IMR-90 (cell line): ENCODE measurements at regions not wholly inside any gene's neighbourhood (a gene's known extent, or its start where the extent isn't known, plus 50 kb on each side); places are given as distances from the start of the nearest gene placed in this dataset.

ENCODE experiments used
- ATAC-seq: fragments of 200-7000 bp; cut with Tn5 transposase; 2 replicates; pipeline ENCODE4 v1.9.1; 2020; ENCODE audit warnings: low read depth, mild to moderate bottlenecking, moderate library complexity
- BruUV-seq: library from RNA; stranded (reverse); fragments of 400-500 nt; replicated peaks from 2 replicates; lab custom pipeline; 2021; lab: Mats Ljungman, UMichigan
- CTCF ChIA-PET: fragments of 300-600 bp; formaldehyde crosslinking; extraction: SDS; loops from one replicate; lab custom pipeline; 2021; ENCODE audit warnings: antibody characterized with exemption; lab: Yijun Ruan, JAX
- POLR2A ChIA-PET: fragments of 300-600 bp; sonication (Branson Sonifier 250); formaldehyde crosslinking; loops from one replicate; lab custom pipeline; 2022; ENCODE audit warnings: antibody characterized with exemption; ENCODE audit not compliant: unreplicated experiment; lab: Charles Lee
- DNase-seq: peaks from one replicate; pipeline ENCODE4 v3.0.0; 2013
- H2AFZ ChIP-seq: replicated peaks from 2 replicates; pipeline ENCODE3; 2013; ENCODE audit warnings: low read length, mild to moderate bottlenecking; ENCODE audit not compliant: poor library complexity
- H2AK5ac ChIP-seq: 2 replicates; pipeline ENCODE4 v1.6.1; 2013; ENCODE audit warnings: low read depth, low read length, inconsistent platforms
- H2AK9ac ChIP-seq: replicated peaks from 2 replicates; pipeline ENCODE3; 2013; ENCODE audit warnings: mild to moderate bottlenecking, low read depth, low read length, moderate library complexity; ENCODE audit not compliant: poor library complexity
- H2BK120ac ChIP-seq: 2 replicates; pipeline ENCODE4 v1.6.1; 2013; ENCODE audit warnings: low read depth, low read length, inconsistent platforms
- H2BK15ac ChIP-seq: 3 replicates; pipeline ENCODE4 v1.6.1; 2013; ENCODE audit warnings: low read depth, low read length, inconsistent platforms
- H2BK20ac ChIP-seq: 2 replicates; pipeline ENCODE4 v1.6.1; 2013; ENCODE audit warnings: low read depth, mild to moderate bottlenecking, inconsistent platforms, low read length, moderate library complexity
- H2BK5ac ChIP-seq: 2 replicates; pipeline ENCODE4 v1.6.1; 2013; ENCODE audit warnings: mild to moderate bottlenecking, low read depth, low read length, inconsistent platforms; ENCODE audit not compliant: poor library complexity, severe bottlenecking
- H3K14ac ChIP-seq: replicated peaks from 2 replicates; pipeline ENCODE4 v1.6.1; 2013; ENCODE audit warnings: low read depth, low read length, inconsistent platforms
- H3K18ac ChIP-seq: 2 replicates; pipeline ENCODE4 v1.6.1; 2013; ENCODE audit warnings: low read depth, low read length, control low read depth
- H3K23ac ChIP-seq: 2 replicates; pipeline ENCODE4 v1.6.1; 2013; ENCODE audit warnings: low read depth, low read length, inconsistent platforms
- H3K27ac ChIP-seq: 2 replicates; pipeline ENCODE4 v1.5.1; 2013; ENCODE audit warnings: mild to moderate bottlenecking, control low read depth, low read length; ENCODE audit not compliant: insufficient read depth
- H3K27me3 ChIP-seq: 2 replicates; pipeline ENCODE4 v1.6.1; 2013; ENCODE audit warnings: low read length; ENCODE audit not compliant: control insufficient read depth, insufficient read depth
- H3K36me3 ChIP-seq: 2 replicates; pipeline ENCODE4 v1.6.1; 2013; ENCODE audit warnings: low read length, mixed read lengths; ENCODE audit not compliant: control insufficient read depth, insufficient read depth
- H3K4ac ChIP-seq: 2 replicates; pipeline ENCODE4 v1.6.1; 2013; ENCODE audit warnings: low read depth, low read length, inconsistent platforms
- H3K4me1 ChIP-seq: 2 replicates; pipeline ENCODE4 v1.6.1; 2013; ENCODE audit warnings: low read length, mixed read lengths; ENCODE audit not compliant: control insufficient read depth, insufficient read depth
- H3K4me2 ChIP-seq: 2 replicates; pipeline ENCODE4 v1.6.1; 2013; ENCODE audit warnings: low read depth, mild to moderate bottlenecking, control low read depth, low read length, moderate library complexity
- H3K4me3 ChIP-seq: 2 replicates; pipeline ENCODE4 v1.5.1; 2013; ENCODE audit warnings: low read depth, mild to moderate bottlenecking, control low read depth, low read length, moderate library complexity; ENCODE audit not compliant: insufficient read depth
- H3K56ac ChIP-seq: 2 replicates; pipeline ENCODE4 v1.6.1; 2013; ENCODE audit warnings: low read length, inconsistent platforms; ENCODE audit not compliant: insufficient read depth; ENCODE audit errors: extremely low read depth
- H3K79me1 ChIP-seq, 2 experiments: 2 replicates each; pipeline ENCODE4 v1.6.1; 2013; ENCODE audit warnings: low read length in 2 of 2, inconsistent platforms in 1 of 2, low read depth in 1 of 2
- H3K9ac ChIP-seq: 2 replicates; pipeline ENCODE4 v1.6.1; 2013; ENCODE audit warnings: low read depth, low read length, control low read depth
- H3K9me1 ChIP-seq: 2 replicates; pipeline ENCODE4 v1.6.1; 2013; ENCODE audit warnings: low read length, inconsistent platforms; ENCODE audit not compliant: insufficient read depth
- H3K9me3 ChIP-seq: 2 replicates; pipeline ENCODE4 v1.6.1; 2013; ENCODE audit warnings: low read length; ENCODE audit not compliant: control insufficient read depth, insufficient read depth
- H4K20me1 ChIP-seq: 2 replicates; pipeline ENCODE4 v1.6.1; 2013; ENCODE audit warnings: low read length, inconsistent platforms; ENCODE audit not compliant: insufficient read depth
- H4K5ac ChIP-seq: 2 replicates; pipeline ENCODE4 v1.6.1; 2013; ENCODE audit warnings: mild to moderate bottlenecking, low read depth, low read length, control low read depth
- H4K8ac ChIP-seq, 2 experiments: 2 replicates each; pipeline ENCODE4 v1.6.1; 2013; ENCODE audit warnings: low read depth in 2 of 2, low read length in 2 of 2, control low read depth in 1 of 2, inconsistent platforms in 1 of 2
- H4K91ac ChIP-seq: 2 replicates; pipeline ENCODE4 v1.6.1; 2013; ENCODE audit warnings: low read depth, low read length, inconsistent platforms; ENCODE audit not compliant: insufficient read depth
- CEBPB ChIP-seq: IDR thresholded peaks from 2 replicates; pipeline ENCODE4 v1.6.1; 2012; ENCODE audit warnings: low read depth, low read length, improper control_type of control experiment
- MAFK ChIP-seq: IDR thresholded peaks from 2 replicates; pipeline ENCODE4 v1.6.1; 2012; ENCODE audit warnings: low read depth, low read length, improper control_type of control experiment
- MAZ ChIP-seq: IDR thresholded peaks from 2 replicates; pipeline ENCODE4 v1.6.1; 2012; ENCODE audit warnings: low read depth, mild to moderate bottlenecking, low read length, improper control_type of control experiment, moderate library complexity, borderline replicate concordance
- NFE2L2 ChIP-seq: fragments of 150-350 bp; IDR thresholded peaks from 2 replicates; pipeline ENCODE4 v1.6.1; 2016; ENCODE audit warnings: low read depth, mild to moderate bottlenecking, low read length
- POLR2A ChIP-seq: IDR thresholded peaks from 2 replicates; pipeline ENCODE4 v1.6.1; 2012; ENCODE audit warnings: mild to moderate bottlenecking, low read depth, low read length
- RAD21 ChIP-seq: IDR thresholded peaks from 2 replicates; pipeline ENCODE4 v1.6.1; 2012; ENCODE audit warnings: low read length, improper control_type of control experiment
- RCOR1 ChIP-seq: IDR thresholded peaks from 2 replicates; pipeline ENCODE4 v1.6.1; 2012; ENCODE audit warnings: mild to moderate bottlenecking, low read length, improper control_type of control experiment; ENCODE audit not compliant: insufficient replicate concordance
- RFX5 ChIP-seq: IDR thresholded peaks from 2 replicates; pipeline ENCODE4 v1.8.0; 2012; ENCODE audit warnings: low read depth, mild to moderate bottlenecking, low read length, moderate library complexity
- WGBS, 2 experiments: methylation state at CpG; one replicate each; pipeline versions ENCODE4 v1.1.5 to v1.1.7; 2013; ENCODE audit warnings: missing lambda C conversion rate in 2 of 2; ENCODE audit not compliant: insufficient read length in 1 of 2; ENCODE audit errors: extremely low coverage in 2 of 2; 5-methylcytosine and 5-hydroxymethylcytosine counted together
- dilution Hi-C: fragments of 300-500 bp; cut with HindIII; formaldehyde crosslinking; loops from one replicate; pipeline ENCODE4 v1.14.3; 2018; ENCODE audit warnings: low sequenced_read_pairs; ENCODE audit not compliant: unreplicated experiment
- in situ Hi-C: fragments of 300-500 bp; cut with MboI; formaldehyde crosslinking; loops from 3 replicates; pipeline ENCODE4 v1.14.3; 2019; ENCODE audit warnings: low sequenced_read_pairs, inconsistent platforms, mixed read lengths
- intact Hi-C: fragments of 100-400 bp; cut with micrococcal nuclease; formaldehyde crosslinking; loops from 2 replicates; pipeline ENCODE4 v1.10.0; 2022
- TF ChIP-seq, protein P1 (sequence below): conservative IDR thresholded peaks from 2 replicates; pipeline ENCODE4 v1.5.1; 2012; ENCODE audit warnings: mild to moderate bottlenecking, low read depth, low read length, improper control_type of control experiment
- TF ChIP-seq, protein P2 (sequence below): fragments of 150-350 bp; IDR thresholded peaks from 2 replicates; pipeline ENCODE4 v1.6.1; 2016; ENCODE audit warnings: low read depth, mild to moderate bottlenecking, low read length, moderate library complexity, borderline replicate concordance

DNA sequence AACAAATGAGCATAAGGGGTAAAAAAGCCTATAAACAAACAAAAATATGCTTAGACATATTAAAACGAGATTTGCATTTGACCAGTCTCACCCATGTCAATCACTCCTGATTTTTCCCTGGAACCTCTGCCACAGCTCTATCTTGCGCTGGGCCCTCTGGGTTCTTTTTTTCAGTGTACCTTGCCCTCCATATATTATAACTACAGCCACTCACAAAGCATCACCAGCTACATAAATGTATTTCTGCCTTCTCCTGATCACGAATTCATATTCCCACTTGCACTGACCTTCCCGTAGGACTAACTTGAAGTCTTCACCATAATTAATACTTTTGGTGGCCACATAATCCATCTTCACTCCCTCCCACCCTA, 395.6 kb upstream of the ROBO2 start:
- H3K4me2 ChIP-seq, result no peak overlapping the region
- H2AK5ac ChIP-seq, result no peak overlapping the region
- CTCF ChIA-PET, result no interaction called here
- H4K91ac ChIP-seq, result no peak overlapping the region
- no peak overlapping the region for H3K4ac ChIP-seq
- H3K18ac ChIP-seq, result no peak overlapping the region
- no peak overlapping the region for H3K4me3 ChIP-seq
- DNase-seq (no peak), ATAC-seq (no peak)
- H2AK9ac ChIP-seq, result no peak overlapping the region
- no peaks in the 10 kb centered on the region for H3K9me3 ChIP-seq
- no TSS peak for BruUV-seq
- H3K56ac ChIP-seq, result no peak overlapping the region
- no peak overlapping the region for H2BK20ac ChIP-seq
- no peaks in the 10 kb centered on the region for H3K4me1 ChIP-seq
- no peak overlapping the region for H4K8ac ChIP-seq
- H2BK120ac ChIP-seq, result no peak overlapping the region
- no peak overlapping the region for H2BK5ac ChIP-seq
- no peak overlapping the region for H2BK15ac ChIP-seq
- POLR2A ChIA-PET, result no interaction called here
- H2AFZ ChIP-seq, result no peak overlapping the region
- no peak overlapping the region for H3K14ac ChIP-seq
- intact Hi-C loops, result no loop called here
- no peak overlapping the region for H4K5ac ChIP-seq
- no peak overlapping the region for H3K23ac ChIP-seq
- no peaks in the 10 kb centered on the region for H3K79me1 ChIP-seq
- H3K27ac ChIP-seq, result no peak overlapping the region
- WGBS, 2 experiments, result 73% methylated on average over 2 of the region's 4 CpGs; no CpG with 5 or more reads in 1 of the 2 experiments
- H3K27me3 ChIP-seq, result no peaks in the 10 kb centered on the region
- H3K36me3 ChIP-seq, result no peaks in the 10 kb centered on the region
- H3K9ac ChIP-seq, result no peak overlapping the region
- H4K20me1 ChIP-seq, result no peaks in the 10 kb centered on the region
- dilution Hi-C loops, result no loop called here
- in situ Hi-C loops, result no loop called here
- TF ChIP-seq RFX5, result no peak
- TF ChIP-seq RCOR1, result no peak
- no peak for TF ChIP-seq RAD21
- TF ChIP-seq, protein P1, sequence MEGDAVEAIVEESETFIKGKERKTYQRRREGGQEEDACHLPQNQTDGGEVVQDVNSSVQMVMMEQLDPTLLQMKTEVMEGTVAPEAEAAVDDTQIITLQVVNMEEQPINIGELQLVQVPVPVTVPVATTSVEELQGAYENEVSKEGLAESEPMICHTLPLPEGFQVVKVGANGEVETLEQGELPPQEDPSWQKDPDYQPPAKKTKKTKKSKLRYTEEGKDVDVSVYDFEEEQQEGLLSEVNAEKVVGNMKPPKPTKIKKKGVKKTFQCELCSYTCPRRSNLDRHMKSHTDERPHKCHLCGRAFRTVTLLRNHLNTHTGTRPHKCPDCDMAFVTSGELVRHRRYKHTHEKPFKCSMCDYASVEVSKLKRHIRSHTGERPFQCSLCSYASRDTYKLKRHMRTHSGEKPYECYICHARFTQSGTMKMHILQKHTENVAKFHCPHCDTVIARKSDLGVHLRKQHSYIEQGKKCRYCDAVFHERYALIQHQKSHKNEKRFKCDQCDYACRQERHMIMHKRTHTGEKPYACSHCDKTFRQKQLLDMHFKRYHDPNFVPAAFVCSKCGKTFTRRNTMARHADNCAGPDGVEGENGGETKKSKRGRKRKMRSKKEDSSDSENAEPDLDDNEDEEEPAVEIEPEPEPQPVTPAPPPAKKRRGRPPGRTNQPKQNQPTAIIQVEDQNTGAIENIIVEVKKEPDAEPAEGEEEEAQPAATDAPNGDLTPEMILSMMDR, result no peak
- TF ChIP-seq CEBPB, result no peak
- TF ChIP-seq POLR2A, result no peak
- no peak for TF ChIP-seq MAZ
- TF ChIP-seq NFE2L2, result no peak
- TF ChIP-seq MAFK, result no peak
- TF ChIP-seq, protein P2, sequence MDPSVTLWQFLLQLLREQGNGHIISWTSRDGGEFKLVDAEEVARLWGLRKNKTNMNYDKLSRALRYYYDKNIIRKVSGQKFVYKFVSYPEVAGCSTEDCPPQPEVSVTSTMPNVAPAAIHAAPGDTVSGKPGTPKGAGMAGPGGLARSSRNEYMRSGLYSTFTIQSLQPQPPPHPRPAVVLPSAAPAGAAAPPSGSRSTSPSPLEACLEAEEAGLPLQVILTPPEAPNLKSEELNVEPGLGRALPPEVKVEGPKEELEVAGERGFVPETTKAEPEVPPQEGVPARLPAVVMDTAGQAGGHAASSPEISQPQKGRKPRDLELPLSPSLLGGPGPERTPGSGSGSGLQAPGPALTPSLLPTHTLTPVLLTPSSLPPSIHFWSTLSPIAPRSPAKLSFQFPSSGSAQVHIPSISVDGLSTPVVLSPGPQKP, result no peak
- no peaks in the 10 kb centered on the region for H3K9me1 ChIP-seq
